Left lung (tissue), 4 donors: ENCODE measurements at regions not wholly inside any gene's neighbourhood (a gene's known extent, or its start where the extent isn't known, plus 50 kb on each side); places are given as distances from the start of the nearest gene placed in this dataset.

ENCODE experiments used
- ATAC-seq: fragments of 200-7000 bp; cut with Tn5 transposase; one replicate; pipeline ENCODE4 v1.9.1; 2020; ENCODE audit warnings: moderate library complexity
- DNase-seq, 4 donors: peaks; one replicate each; pipeline ENCODE4 v3.0.0-alpha.2; 2013 to 2020
- H3K27ac ChIP-seq, 2 donors: fragments of 200-600 bp; sonication (generic) in 1 of 2; one replicate each; pipeline versions ENCODE4 v1.5.0 to v1.8.0; 2020 to 2021
- H3K27me3 ChIP-seq, 2 donors: fragments of 200-600 bp; sonication (generic) in 1 of 2; one replicate each; pipeline versions ENCODE4 v1.5.0 to v1.8.0; 2020 to 2021
- H3K36me3 ChIP-seq, 2 donors: fragments of 200-600 bp; sonication (generic) in 1 of 2; one replicate each; pipeline versions ENCODE4 v1.5.0 to v1.8.0; 2020 to 2021
- H3K4me1 ChIP-seq, 2 donors: fragments of 200-600 bp; one replicate each; pipeline ENCODE4 v1.8.0; 2021
- H3K4me3 ChIP-seq, 2 donors: fragments of 200-600 bp; sonication (generic) in 1 of 2; one replicate each; pipeline versions ENCODE4 v1.5.0 to v1.8.0; 2020 to 2021; ENCODE audit warnings: mild to moderate bottlenecking in 1 of 2
- H3K9me3 ChIP-seq, 2 donors: fragments of 200-600 bp; sonication (generic) in 1 of 2; one replicate each; pipeline versions ENCODE4 v1.5.0 to v1.8.0; 2020 to 2021
- CTCF ChIP-seq, 2 donors: fragments of 200-600 bp; sonication (generic) in 1 of 2; IDR thresholded peaks; one replicate each; pipeline versions ENCODE4 v1.5.0 to v1.8.0; 2021; ENCODE audit warnings: antibody characterized with exemption in 2 of 2
- intact Hi-C, 2 donors: fragments of 100-400 bp; cut with DNase I; formaldehyde crosslinking; loops; one replicate each; pipeline versions ENCODE4 v1.11.2 to v1.14.2; 2022
- donor health status: DM: no; HTN: yes; CAD: no.
- donor health status: DM: no; HTN: no; CAD: no.

DNA sequence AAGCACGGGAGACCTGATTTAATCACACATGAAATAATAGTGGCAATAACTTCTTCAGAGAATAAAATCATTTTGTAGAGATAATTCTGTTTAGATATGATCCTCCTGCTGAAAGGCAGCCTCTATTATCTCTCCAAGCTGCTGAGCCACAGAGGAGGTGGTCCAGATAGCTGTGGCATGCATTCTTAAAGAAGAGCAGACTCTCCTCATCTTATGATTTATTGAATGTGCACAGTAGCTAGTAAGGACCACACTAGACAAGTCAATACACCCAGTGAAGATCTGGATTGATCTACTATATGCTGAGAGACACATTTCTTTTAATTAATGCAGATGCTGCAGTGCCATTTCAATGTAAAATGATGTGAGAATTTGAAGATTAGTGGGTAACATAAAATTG, 552.9 kb upstream of the ANO3 start:
- intact Hi-C loops, result no loop called here
- Histone ChIP-seq H3K4me3 (no peak overlapping the region), H3K9me3 (no peaks in the 10 kb centered on the region), H3K36me3 (no peaks in the 10 kb centered on the region), H3K27ac (no peak overlapping the region), H3K27me3 (no peaks in the 10 kb centered on the region), H3K4me1 (no peaks in the 10 kb centered on the region)
- DNase-seq, result no peak
- no peak for ATAC-seq
- no peak for TF ChIP-seq CTCF (IDR thresholded peaks at IDR 0.05)

- Histone ChIP-seq H3K27ac (no peak overlapping the region), H3K4me3 (no peak overlapping the region), H3K36me3 (no peaks in the 10 kb centered on the region), H3K27me3 (no peaks in the 10 kb centered on the region), H3K4me1 (no peaks in the 10 kb centered on the region), H3K9me3 (no peaks in the 10 kb centered on the region)
- intact Hi-C loops, result no loop called here
- ATAC-seq (no peak), DNase-seq (no peak)
- TF ChIP-seq CTCF (IDR thresholded peaks at IDR 0.05), result no peak
These were observed 544.5 kb upstream of the ANO3 start for GRCh38 chr11:25787416-25787815.

DNA sequence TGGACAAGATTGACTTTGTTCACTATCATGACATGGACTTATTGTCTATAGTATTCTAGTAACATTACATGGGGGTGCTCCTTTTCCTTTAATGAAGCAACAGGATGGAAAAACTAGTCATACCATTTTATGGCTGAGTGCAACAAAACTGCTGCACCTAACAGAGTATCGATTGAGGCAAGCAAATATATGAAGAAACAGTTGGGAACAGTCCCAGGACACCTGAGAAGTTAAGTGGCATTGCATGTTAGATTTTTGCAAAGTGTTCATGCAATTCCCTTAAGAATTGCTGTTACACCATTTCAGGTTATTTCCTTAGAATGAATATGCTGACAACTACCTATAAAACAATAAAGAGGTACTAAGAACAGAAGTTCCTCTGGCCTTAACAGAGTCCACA, 541.5 kb upstream of the ANO3 start:
- no peak for ATAC-seq
- DNase-seq, result no peak
- H3K27ac ChIP-seq, result no peak overlapping the region
- intact Hi-C loops, result no loop called here
- H3K4me1 ChIP-seq, result no peaks in the 10 kb centered on the region
- H3K36me3 ChIP-seq, result no peaks in the 10 kb centered on the region
- no peaks in the 10 kb centered on the region for H3K9me3 ChIP-seq
- no peak overlapping the region for H3K4me3 ChIP-seq
- no peaks in the 10 kb centered on the region for H3K27me3 ChIP-seq
- no peak for TF ChIP-seq CTCF (IDR thresholded peaks at IDR 0.05)

- H3K27ac ChIP-seq, result no peak overlapping the region
- no peaks in the 10 kb centered on the region for H3K27me3 ChIP-seq
- TF ChIP-seq CTCF (IDR thresholded peaks at IDR 0.05), result no peak
- peak in 1 of 4 donors; percentile 20 for DNase-seq
- H3K9me3 ChIP-seq, result no peaks in the 10 kb centered on the region
- ATAC-seq, result no peak
- H3K4me3 ChIP-seq, result no peak overlapping the region
- H3K36me3 ChIP-seq, result no peaks in the 10 kb centered on the region
- H3K4me1 ChIP-seq, result no peaks in the 10 kb centered on the region
- intact Hi-C loops, result no loop called here
These were observed 538.3 kb upstream of the ANO3 start for GRCh38 chr11:25793637-25794036.

DNA sequence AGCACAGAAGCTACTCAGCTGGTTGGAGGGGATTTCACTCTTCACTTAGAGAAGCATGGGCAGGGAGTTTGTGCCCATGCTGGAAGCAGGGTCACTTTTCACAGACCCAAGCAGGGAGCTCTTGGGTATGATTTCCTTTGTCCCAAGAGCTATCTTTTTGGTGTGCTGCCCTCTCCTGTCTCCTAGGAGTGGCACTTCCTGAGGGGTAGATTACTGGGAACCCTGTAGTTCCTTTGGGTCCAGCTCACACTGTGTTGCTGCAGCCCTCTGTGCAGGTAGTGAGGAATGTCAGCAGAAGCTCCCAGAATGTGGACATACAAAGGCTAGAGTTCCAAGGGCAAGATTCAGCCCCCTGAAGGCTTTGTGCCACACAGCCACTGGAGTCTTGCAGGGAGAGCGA, 537.1 kb upstream of the ANO3 start:
- H3K4me3 ChIP-seq, result no peak overlapping the region
- no peaks in the 10 kb centered on the region for H3K9me3 ChIP-seq

More for the DNA sequence above, 537.1 kb upstream of the ANO3 start:
- H3K4me1 ChIP-seq, result no peaks in the 10 kb centered on the region
- no peaks in the 10 kb centered on the region for H3K27me3 ChIP-seq
- no peak overlapping the region for H3K27ac ChIP-seq
- TF ChIP-seq CTCF (IDR thresholded peaks at IDR 0.05), result no peak
- no peaks in the 10 kb centered on the region for H3K36me3 ChIP-seq
- peak in 1 of 4 donors; percentile 19 for DNase-seq
- intact Hi-C loops, result no loop called here
- no peak for ATAC-seq
